Medulla oblongata (tissue), 1 donor: ENCODE measurements at regions not wholly inside any gene's neighbourhood (a gene's known extent, or its start where the extent isn't known, plus 50 kb on each side); places are given as distances from the start of the nearest gene placed in this dataset.
"Not testable (repeated sequence)": the region's sequence is repeated elsewhere in the genome, so short reads cannot be mapped to it uniquely, and the experiment has no call there.

Experiments
- DNase-seq: peaks from one replicate; pipeline ENCODE4 v3.0.0-alpha.2; 2015; ENCODE audit errors: extremely low spot score

- DNase-seq: peak; percentile 22
Measured at GRCh38 chr4:56575820-56576429, 70.3 kb downstream of the ARL9 start.

- DNase-seq: not testable (repeated sequence)
Measured at GRCh38 chr4:56592417-56592816, 86.8 kb downstream of the ARL9 start.
